Muscle of leg (tissue), 3 donors: ENCODE measurements at regions not wholly inside any gene's neighbourhood (a gene's known extent, or its start where the extent isn't known, plus 50 kb on each side); places are given as distances from the start of the nearest gene placed in this dataset.

Source experiments
- DNase-seq: peaks from one replicate; pipeline ENCODE4 v3.0.0; 2013
- H3K27ac ChIP-seq: one replicate; pipeline ENCODE4 v1.5.1; 2013; ENCODE audit warnings: mild to moderate bottlenecking, low read length, control low read depth
- H3K27me3 ChIP-seq: one replicate; pipeline ENCODE4 v1.6.1; 2013; ENCODE audit warnings: low read length; ENCODE audit not compliant: control insufficient read depth, insufficient read depth
- H3K36me3 ChIP-seq: one replicate; pipeline ENCODE4 v1.6.1; 2013; ENCODE audit warnings: low read length; ENCODE audit not compliant: control insufficient read depth, insufficient read depth
- H3K4me1 ChIP-seq: one replicate; pipeline ENCODE4 v1.6.1; 2013; ENCODE audit warnings: low read length; ENCODE audit not compliant: control insufficient read depth, insufficient read depth
- H3K4me3 ChIP-seq: one replicate; pipeline ENCODE4 v1.5.1; 2013; ENCODE audit warnings: low read length, control low read depth
- H3K9me3 ChIP-seq: replicated peaks from 2 replicates; pipeline ENCODE4 v1.6.1; 2013; ENCODE audit warnings: low read depth, low read length; ENCODE audit not compliant: control insufficient read depth
- WGBS: methylation state at CpG from one replicate; pipeline ENCODE4 v1.1.5; 2013; ENCODE audit warnings: missing lambda C conversion rate; ENCODE audit not compliant: insufficient coverage; 5-methylcytosine and 5-hydroxymethylcytosine counted together

DNA sequence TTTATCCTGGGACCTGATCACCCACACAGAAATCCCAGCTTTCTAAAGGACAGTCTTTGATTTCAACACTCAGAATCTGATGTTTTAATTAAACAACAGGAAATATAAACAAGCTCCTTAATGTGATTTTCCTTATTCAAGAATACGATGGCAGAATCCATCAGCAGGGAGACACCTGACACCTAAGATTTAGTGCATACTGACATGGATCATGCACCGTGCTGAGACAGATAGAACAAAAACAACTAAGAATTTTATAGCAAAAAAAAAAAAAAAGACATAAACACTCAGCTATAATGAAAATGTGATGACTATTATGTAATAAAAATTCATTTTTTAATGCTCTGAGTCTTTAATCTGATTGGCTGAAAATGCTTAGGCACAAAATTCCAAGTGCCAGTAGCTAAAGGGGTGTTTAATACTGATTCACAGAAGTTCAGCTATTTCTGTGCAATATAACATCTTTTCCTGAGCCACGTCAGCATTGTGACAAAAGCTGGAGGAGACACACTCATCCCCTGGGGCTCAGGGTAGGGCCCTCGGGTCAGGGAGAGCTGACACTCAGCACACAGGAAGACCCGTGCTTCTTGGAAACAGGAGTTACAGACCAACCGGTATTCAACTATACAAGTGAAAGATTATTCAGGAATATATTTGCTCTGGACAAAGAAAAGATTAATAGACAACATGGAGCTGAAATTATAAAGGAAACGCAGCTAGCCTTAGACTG lies 247.4 kb downstream of the FBXO15 start:
- DNase-seq, result no peak
- Histone ChIP-seq H3K9me3 (no peaks in the 10 kb centered on the region), H3K36me3 (no peaks in the 10 kb centered on the region), H3K4me3 (no peak overlapping the region), H3K27me3 (no peaks in the 10 kb centered on the region), H3K27ac (no peak overlapping the region), H3K4me1 (no peaks in the 10 kb centered on the region)
- 67% methylated on average over 3 of the region's 7 CpGs for WGBS

- Histone ChIP-seq H3K4me1 (no peaks in the 10 kb centered on the region), H3K9me3 (no peaks in the 10 kb centered on the region), H3K36me3 (no peaks in the 10 kb centered on the region), H3K27me3 (no peaks in the 10 kb centered on the region), H3K27ac (no peak overlapping the region), H3K4me3 (no peak overlapping the region)
- no CpG with 5 or more reads among the region's 1 CpG for WGBS
- no peak for DNase-seq
Observed at GRCh38 chr18:73897517-73897916, 250.1 kb downstream of the FBXO15 start.

DNA sequence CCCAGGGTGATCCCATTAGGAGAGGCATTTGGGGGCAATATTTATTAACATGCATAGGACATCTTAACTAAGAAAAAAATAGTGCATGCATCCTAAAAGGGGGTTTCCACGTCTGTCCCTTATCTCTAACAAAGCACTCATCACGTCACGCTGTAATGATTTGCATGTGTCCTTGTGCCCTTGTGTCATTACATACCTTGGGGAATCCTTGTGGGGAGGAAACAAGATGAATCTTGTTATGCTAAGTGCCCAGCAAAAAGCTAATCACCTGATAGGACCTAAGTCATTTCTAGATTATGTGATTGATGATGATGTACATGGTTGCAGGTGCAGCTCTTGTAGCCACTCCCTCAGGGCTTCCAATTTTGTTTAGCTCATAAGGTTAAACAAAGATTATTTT lies 250.9 kb downstream of the FBXO15 start:
- WGBS, result no CpG with 5 or more reads among the region's 3 CpGs
- DNase-seq, result no peak
- H3K27me3 ChIP-seq, result no peaks in the 10 kb centered on the region

DNA sequence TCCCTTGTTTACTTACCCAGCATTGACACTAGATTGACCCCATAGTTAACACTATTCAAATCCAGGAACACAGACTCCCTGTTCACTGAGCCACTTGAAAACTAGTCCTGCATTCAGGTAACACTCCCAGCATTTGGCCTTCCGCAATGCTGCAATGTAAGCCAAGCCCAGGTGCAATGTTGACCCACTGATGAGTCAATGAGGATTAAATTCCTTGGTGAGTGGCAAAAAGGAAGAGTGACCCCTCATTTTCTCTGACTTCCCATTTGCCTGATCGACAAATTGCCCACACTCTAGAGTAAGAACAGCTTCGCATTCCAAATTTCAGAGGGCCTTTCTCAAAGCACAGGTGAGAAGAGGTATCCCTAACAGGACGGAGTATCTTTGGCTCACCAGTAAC lies 251.9 kb downstream of the FBXO15 start:
- Histone ChIP-seq H3K27me3 (no peaks in the 10 kb centered on the region), H3K27ac (no peak overlapping the region), H3K9me3 (no peaks in the 10 kb centered on the region), H3K4me1 (no peaks in the 10 kb centered on the region), H3K4me3 (no peak overlapping the region), H3K36me3 (no peaks in the 10 kb centered on the region)
- 0% methylated on average over 1 of the region's 4 CpGs for WGBS
- DNase-seq, result no peak

More for the DNA sequence above, 250.9 kb downstream of the FBXO15 start:
- no peaks in the 10 kb centered on the region for H3K9me3 ChIP-seq
- H3K4me3 ChIP-seq, result no peak overlapping the region
- no peak overlapping the region for H3K27ac ChIP-seq
- H3K4me1 ChIP-seq, result no peaks in the 10 kb centered on the region
- no peaks in the 10 kb centered on the region for H3K36me3 ChIP-seq

GRCh38 chr18:73893880-73894279 lies 253.8 kb downstream of the FBXO15 start:
- WGBS, result 50% methylated on average over 2 of the region's 3 CpGs
- DNase-seq, result no peak
- H3K27me3 ChIP-seq, result no peaks in the 10 kb centered on the region
- H3K4me1 ChIP-seq, result no peaks in the 10 kb centered on the region
- no peaks in the 10 kb centered on the region for H3K36me3 ChIP-seq
- H3K4me3 ChIP-seq, result no peak overlapping the region
- H3K27ac ChIP-seq, result no peak overlapping the region
- no peaks in the 10 kb centered on the region for H3K9me3 ChIP-seq

GRCh38 chr18:73891572-73892421 lies 255.8 kb downstream of the FBXO15 start:
- H3K36me3 ChIP-seq, result no peaks in the 10 kb centered on the region
- no peaks in the 10 kb centered on the region for H3K9me3 ChIP-seq
- H3K4me1 ChIP-seq, result no peaks in the 10 kb centered on the region
- WGBS, result 48% methylated on average over 10 of the region's 20 CpGs
- H3K27ac ChIP-seq, result no peak overlapping the region
- H3K27me3 ChIP-seq, result no peaks in the 10 kb centered on the region
- no peak overlapping the region for H3K4me3 ChIP-seq
- DNase-seq, result no peak

GRCh38 chr18:73888565-73888964 lies 259.1 kb downstream of the FBXO15 start:
- H3K27ac ChIP-seq, result no peak overlapping the region
- DNase-seq, result no peak
- H3K4me1 ChIP-seq, result no peaks in the 10 kb centered on the region
- H3K27me3 ChIP-seq, result no peaks in the 10 kb centered on the region
- H3K36me3 ChIP-seq, result no peaks in the 10 kb centered on the region
- no peaks in the 10 kb centered on the region for H3K9me3 ChIP-seq
- 85% methylated on average over 4 of the region's 6 CpGs for WGBS
- H3K4me3 ChIP-seq, result no peak overlapping the region

DNA sequence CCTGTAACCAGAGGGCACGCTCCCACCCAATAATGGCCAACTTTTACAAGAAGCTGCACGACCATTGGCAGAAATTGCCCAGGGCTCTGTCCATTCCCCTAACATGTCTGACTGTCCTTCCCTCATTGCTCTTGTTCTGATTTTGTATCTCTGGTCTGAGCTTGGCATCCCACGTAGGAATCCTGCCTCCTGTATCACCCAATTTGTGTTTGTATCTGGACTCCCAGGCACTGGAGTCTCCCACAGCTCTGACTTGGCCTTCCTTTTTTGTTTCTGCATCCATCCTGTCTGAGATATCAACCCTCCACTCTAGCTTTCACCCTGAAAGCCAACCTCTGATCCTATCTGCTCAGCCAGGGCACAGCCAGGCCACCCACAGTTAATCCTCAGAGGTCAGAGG lies 259.8 kb downstream of the FBXO15 start:
- H3K4me3 ChIP-seq, result no peak overlapping the region
- DNase-seq, result no peak
- no peaks in the 10 kb centered on the region for H3K27me3 ChIP-seq
- no peak overlapping the region for H3K27ac ChIP-seq
- no peaks in the 10 kb centered on the region for H3K9me3 ChIP-seq
- WGBS, result 71% methylated on average over 3 of the region's 3 CpGs
- H3K36me3 ChIP-seq, result no peaks in the 10 kb centered on the region
- H3K4me1 ChIP-seq, result no peaks in the 10 kb centered on the region

DNA sequence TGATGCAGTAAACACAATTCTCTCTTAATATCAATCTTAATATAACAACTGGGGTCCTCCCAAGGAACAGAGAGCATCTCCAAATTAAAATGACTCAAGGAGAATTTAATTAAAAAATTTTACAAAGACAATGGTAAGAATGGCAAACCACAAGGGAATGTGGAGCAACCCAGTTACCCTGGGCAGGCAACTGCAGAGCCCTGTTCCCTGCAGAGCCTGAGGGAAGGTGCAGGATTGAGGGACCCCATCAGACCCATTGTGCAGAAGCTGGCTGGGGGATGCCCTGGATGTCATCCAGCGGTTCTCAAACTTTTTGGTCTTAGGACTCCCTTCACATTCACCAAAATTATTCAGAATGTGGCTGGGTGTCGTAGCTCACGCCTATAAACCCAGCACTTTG lies 262.8 kb downstream of the FBXO15 start:
- no peaks in the 10 kb centered on the region for H3K4me1 ChIP-seq
- no peaks in the 10 kb centered on the region for H3K27me3 ChIP-seq
- 80% methylated on average over 2 of the region's 3 CpGs for WGBS
- no peaks in the 10 kb centered on the region for H3K36me3 ChIP-seq
- DNase-seq, result no peak
- H3K9me3 ChIP-seq, result no peaks in the 10 kb centered on the region
- H3K4me3 ChIP-seq, result no peak overlapping the region
- no peak overlapping the region for H3K27ac ChIP-seq

DNA sequence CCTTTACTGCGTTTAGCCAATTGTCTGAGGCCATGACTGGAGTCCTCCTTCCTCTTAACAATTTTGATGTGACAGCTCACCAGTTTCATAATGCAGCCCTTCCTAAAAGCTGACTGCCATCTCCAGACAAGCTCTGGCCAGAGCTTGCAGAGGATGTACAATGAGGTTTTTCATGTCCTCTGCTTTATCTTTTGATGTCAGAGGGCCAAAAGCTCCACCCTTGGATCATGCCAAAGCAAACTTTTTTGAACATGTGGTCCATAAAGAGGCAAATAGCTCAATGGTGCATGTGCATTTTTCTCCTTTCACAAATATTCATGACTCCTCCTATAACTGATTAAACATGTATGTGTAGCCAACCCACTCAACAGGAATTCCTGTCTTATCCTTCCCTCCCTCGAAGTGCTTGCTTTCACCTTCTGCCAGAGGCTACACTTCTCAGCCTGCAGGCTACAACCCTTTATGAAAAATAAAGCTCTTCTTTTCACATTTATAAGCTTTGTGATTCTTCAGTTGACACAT lies 266.2 kb downstream of the FBXO15 start:
- Histone ChIP-seq H3K36me3 (no peaks in the 10 kb centered on the region), H3K27ac (no peak overlapping the region), H3K4me3 (no peak overlapping the region), H3K27me3 (no peaks in the 10 kb centered on the region), H3K4me1 (no peaks in the 10 kb centered on the region), H3K9me3 (no peaks in the 10 kb centered on the region)
- no CpG with 5 or more reads among the region's 2 CpGs for WGBS
- no peak for DNase-seq
